SU-DHL-6 (cell line): ENCODE measurements at regions not wholly inside any gene's neighbourhood (a gene's known extent, or its start where the extent isn't known, plus 50 kb on each side); places are given as distances from the start of the nearest gene placed in this dataset.

Experiments used
- H2AFZ ChIP-seq: fragments of 200-600 bp; sonication (generic); 2 replicates; pipeline ENCODE4 v1.6.1; 2014; ENCODE audit warnings: low read depth, mild to moderate bottlenecking, moderate library complexity, mixed read lengths, antibody characterized with exemption, low read length; ENCODE audit not compliant: severe bottlenecking
- H3F3A ChIP-seq: fragments of 200-600 bp; shearing (Covaris generic); 2 replicates; pipeline ENCODE4 v1.6.0; 2016; ENCODE audit warnings: antibody characterized with exemption, mild to moderate bottlenecking; ENCODE audit not compliant: insufficient read depth
- H3K27ac ChIP-seq: fragments of 200-600 bp; sonication (generic); 2 replicates; pipeline ENCODE4 v1.5.1; 2016; ENCODE audit warnings: low read depth, mild to moderate bottlenecking, low read length, moderate library complexity, mixed read lengths
- H3K27me3 ChIP-seq: fragments of 200-600 bp; sonication (generic), shearing (Covaris generic); 2 replicates; pipeline ENCODE4 v1.6.0; 2014; ENCODE audit warnings: mild to moderate bottlenecking, low read length
- H3K36me3 ChIP-seq: fragments of 200-600 bp; sonication (generic); 2 replicates; pipeline ENCODE4 v1.6.1; 2014; ENCODE audit warnings: mild to moderate bottlenecking, low read length, mixed read lengths
- H3K4me2 ChIP-seq: fragments of 300-600, 200-600 bp; shearing (Covaris generic), sonication (generic); 2 replicates; pipeline ENCODE4 v1.6.0; 2014; ENCODE audit warnings: low read length, low read depth, mild to moderate bottlenecking; ENCODE audit not compliant: poor library complexity, severe bottlenecking
- H3K4me3 ChIP-seq: fragments of 200-600 bp; sonication (generic); 2 replicates; pipeline ENCODE4 v1.5.1; 2014; ENCODE audit warnings: antibody characterized with exemption, low read length, mild to moderate bottlenecking, mixed read lengths; ENCODE audit not compliant: insufficient read depth, poor library complexity, severe bottlenecking
- H3K79me2 ChIP-seq: fragments of 200-600 bp; sonication (generic); 2 replicates; pipeline ENCODE4 v1.6.1; 2014; ENCODE audit warnings: mild to moderate bottlenecking, low read length, moderate library complexity; ENCODE audit not compliant: insufficient read depth
- H3K9ac ChIP-seq: fragments of 200-600 bp; sonication (generic); 2 replicates; pipeline ENCODE4 v1.7.0; 2014; ENCODE audit warnings: mild to moderate bottlenecking, low read length
- H3K9me2 ChIP-seq: fragments of 200-600 bp; sonication (generic); replicated peaks from 2 replicates; pipeline ENCODE4 v1.6.1; 2014; ENCODE audit warnings: low read length; ENCODE audit not compliant: insufficient read depth
- H3K9me3 ChIP-seq: fragments of 200-600 bp; sonication (generic); 2 replicates; pipeline ENCODE4 v1.6.1; 2014; ENCODE audit warnings: low read length, mixed read lengths; ENCODE audit not compliant: insufficient read depth
- H4K20me1 ChIP-seq: fragments of 200-600 bp; sonication (generic); 2 replicates; pipeline ENCODE4 v1.6.1; 2014; ENCODE audit warnings: low read depth, mild to moderate bottlenecking, antibody characterized with exemption, low read length, moderate library complexity, mixed read lengths
- CTCF ChIP-seq: fragments of 200-600 bp; sonication (generic); IDR thresholded peaks from one replicate; pipeline ENCODE4 v1.5.1; 2017; ENCODE audit warnings: antibody characterized with exemption, mild to moderate bottlenecking, low read length, moderate library complexity; ENCODE audit not compliant: insufficient read depth, poor library complexity, severe bottlenecking
- EZH2phosphoT487 ChIP-seq: fragments of 200-600 bp; sonication (generic), shearing (Covaris generic); conservative IDR thresholded peaks from 2 replicates; pipeline ENCODE4 v1.6.1; 2018; ENCODE audit warnings: mild to moderate bottlenecking, antibody characterized with exemption, low read length, moderate library complexity, mixed read lengths

- Histone ChIP-seq H3K36me3 (no peaks in the 10 kb centered on the region), H3K27ac (no peak overlapping the region), H3K4me3 (no peak overlapping the region), H3K9ac (no peak overlapping the region), H3K27me3 (no peaks in the 10 kb centered on the region), H3K9me3 (no peaks in the 10 kb centered on the region), H3K4me2 (no peak overlapping the region), H3K79me2 (no peaks in the 10 kb centered on the region), H2AFZ (no peak overlapping the region), H3K9me2 (no peaks in the 10 kb centered on the region), H3F3A (no peaks in the 10 kb centered on the region), H4K20me1 (no peaks in the 10 kb centered on the region)
- TF ChIP-seq CTCF (no peak), EZH2phosphoT487 (no peak)
Measured at GRCh38 chr2:120480346-120480902, 134.5 kb downstream of the INHBB start.

- Histone ChIP-seq H3K9ac (no peak overlapping the region), H3K79me2 (no peaks in the 10 kb centered on the region), H3K4me3 (no peak overlapping the region), H3F3A (no peaks in the 10 kb centered on the region), H3K4me2 (no peak overlapping the region), H3K36me3 (no peaks in the 10 kb centered on the region), H4K20me1 (no peaks in the 10 kb centered on the region), H2AFZ (no peak overlapping the region), H3K9me3 (no peaks in the 10 kb centered on the region), H3K27ac (no peak overlapping the region), H3K9me2 (no peaks in the 10 kb centered on the region), H3K27me3 (no peaks in the 10 kb centered on the region)
- TF ChIP-seq EZH2phosphoT487, result no peak
- no peak for TF ChIP-seq CTCF
Measured at GRCh38 chr2:120480903-120481445, 135.0 kb downstream of the INHBB start.

- H3K4me2 ChIP-seq, result no peak overlapping the region
- no peaks in the 10 kb centered on the region for H3K36me3 ChIP-seq
- no peaks in the 10 kb centered on the region for H3K9me2 ChIP-seq
- no peak overlapping the region for H3K4me3 ChIP-seq
- no peaks in the 10 kb centered on the region for H4K20me1 ChIP-seq
- no peaks in the 10 kb centered on the region for H3F3A ChIP-seq
- H2AFZ ChIP-seq, result no peak overlapping the region
- TF ChIP-seq CTCF, result no peak
- no peak for TF ChIP-seq EZH2phosphoT487
- H3K79me2 ChIP-seq, result no peaks in the 10 kb centered on the region
- H3K27ac ChIP-seq, result no peak overlapping the region
- H3K27me3 ChIP-seq, result no peaks in the 10 kb centered on the region
- no peaks in the 10 kb centered on the region for H3K9me3 ChIP-seq
- H3K9ac ChIP-seq, result no peak overlapping the region
Measured at GRCh38 chr2:120481446-120482194, 135.7 kb downstream of the INHBB start.
